Motor neuron (in vitro differentiated cells): ENCODE measurements at regions not wholly inside any gene's neighbourhood (a gene's known extent, or its start where the extent isn't known, plus 50 kb on each side); places are given as distances from the start of the nearest gene placed in this dataset.

Experiments
- ATAC-seq, 8 experiments: fragments of 200-7000 bp; cut with Tn5 transposase; replicated peaks in 6 of 8; 2 replicates each; pipeline ENCODE4 v1.8.0; 2021; ENCODE audit warnings: mild to moderate bottlenecking in 8 of 8, moderate library complexity in 8 of 8
- H3K27ac ChIP-seq, 2 donors: fragments of 250-450 bp; sonication (Bioruptor Pico); 2 replicates each; pipeline ENCODE4 v1.9.0; 2021; ENCODE audit warnings: antibody characterized with exemption in 2 of 2, mild to moderate bottlenecking in 2 of 2, moderate library complexity in 1 of 2
- H3K4me1 ChIP-seq, 2 donors: fragments of 250-450 bp; sonication (Bioruptor Pico); replicated peaks in 1 of 2; 2 replicates each; pipeline ENCODE4 v1.6.1; 2021; ENCODE audit warnings: antibody characterized with exemption in 2 of 2, mild to moderate bottlenecking in 2 of 2, moderate library complexity in 1 of 2
- H3K4me3 ChIP-seq, 5 donors: fragments of 250-450 bp; sonication (Bioruptor Pico); 2 replicates each; pipeline ENCODE4 v1.9.0; 2021; ENCODE audit warnings: antibody characterized with exemption in 5 of 5, mild to moderate bottlenecking in 5 of 5, moderate library complexity in 4 of 5
- WGBS, 10 experiments: fragments of 450-650 bp; shearing (Covaris generic); methylation state at CpG; one replicate each; pipeline ENCODE4 v1.0.0; 2022; 5-methylcytosine and 5-hydroxymethylcytosine counted together
- in situ Hi-C, 9 experiments: fragments of 400-800 bp; cut with MboI; loops; one replicate each; pipeline ENCODE4 v1.15.0; 2021; ENCODE audit warnings: low sequenced_read_pairs in 9 of 9, low pct_unique_long_range_greater_than_20kb in 2 of 9; ENCODE audit not compliant: unreplicated experiment in 9 of 9

- in situ Hi-C loops: loop anchor here in 1 of 9 experiments (25.0 kb wide), 1 partner anchor 337 kb away; no protein-coding TSS in a partner anchor
- Histone ChIP-seq H3K4me1 (no peaks in the 10 kb centered on the region), H3K27ac (no peak overlapping the region), H3K4me3 (no peak overlapping the region)
- ATAC-seq: no peak
- WGBS, 10 experiments: 23 to 100% (median 100%) methylated on average over 1 of the region's 1 CpG; no CpG with 5 or more reads in 3 of the 10 experiments
Observed at GRCh38 chr1:199124351-199124750, 485.5 kb downstream of the PTPRC start.

GRCh38 chr1:199129247-199129646, 490.4 kb downstream of the PTPRC start:
- ATAC-seq: no peak
- no peak overlapping the region for H3K27ac ChIP-seq
- 71 to 100% (median 79%) methylated on average over 1 to 2 of the region's 2 CpGs; no CpG with 5 or more reads in 2 of the 10 experiments for WGBS, 10 experiments
- H3K4me3 ChIP-seq: no peak overlapping the region
- in situ Hi-C loops: no loop called here
- H3K4me1 ChIP-seq: no peaks in the 10 kb centered on the region

- Histone ChIP-seq H3K4me3 (no peak overlapping the region), H3K27ac (no peak overlapping the region), H3K4me1 (no peaks in the 10 kb centered on the region)
- WGBS, 10 experiments: 80 to 100% (median 92%) methylated on average over 1 of the region's 1 CpG; no CpG with 5 or more reads in 5 of the 10 experiments
- in situ Hi-C loops: no loop called here
- no peak for ATAC-seq
Observed at GRCh38 chr1:199132006-199132405, 493.2 kb downstream of the PTPRC start.

- Histone ChIP-seq H3K27ac (no peak overlapping the region), H3K4me1 (no peaks in the 10 kb centered on the region), H3K4me3 (no peak overlapping the region)
- in situ Hi-C loops: no loop called here
- no peak for ATAC-seq
- 8 to 100% (median 86%) methylated on average over 1 to 4 of the region's 4 CpGs; no CpG with 5 or more reads in 3 of the 10 experiments for WGBS, 10 experiments
Observed at GRCh38 chr1:199135901-199136300, 497.1 kb downstream of the PTPRC start.

GRCh38 chr1:199138061-199138460, 499.2 kb downstream of the PTPRC start:
- Histone ChIP-seq H3K4me3 (no peak overlapping the region), H3K27ac (no peak overlapping the region), H3K4me1 (no peaks in the 10 kb centered on the region)
- 78 to 100% (median 91%) methylated on average over 1 of the region's 1 CpG; no CpG with 5 or more reads in 2 of the 10 experiments for WGBS, 10 experiments
- in situ Hi-C loops: no loop called here
- ATAC-seq: no peak

GRCh38 chr1:199149591-199149990, 510.8 kb downstream of the PTPRC start:
- in situ Hi-C loops: no loop called here
- ATAC-seq: no peak
- Histone ChIP-seq H3K4me3 (no peak overlapping the region), H3K27ac (no peak overlapping the region), H3K4me1 (peaks cover 3 to 5% of the 10 kb centered on the region in 2 donors)
- 0 to 100% (median 100%) methylated on average over 1 to 2 of the region's 2 CpGs; no CpG with 5 or more reads in 1 of the 10 experiments for WGBS, 10 experiments

GRCh38 chr1:199150756-199151155, 511.9 kb downstream of the PTPRC start:
- Histone ChIP-seq H3K4me3 (no peak overlapping the region), H3K27ac (no peak overlapping the region), H3K4me1 (peaks cover 3 to 5% of the 10 kb centered on the region in 2 donors)
- whole genome bisulfite sequencing, 10 experiments: 0 to 100% (median 90%) methylated on average over 1 of the region's 1 CpG
- in situ Hi-C loops: no loop called here
- ATAC-seq: no peak

GRCh38 chr1:199151634-199152425, 513.0 kb downstream of the PTPRC start:
- in situ Hi-C loops: no loop called here
- Histone ChIP-seq H3K27ac (no peak overlapping the region), H3K4me3 (no peak overlapping the region), H3K4me1 (peaks cover 3 to 5% of the 10 kb centered on the region in 2 donors)
- ATAC-seq: peak in 3 of 8 experiments; percentile 63 to 86 (median 72)
- WGBS, 10 experiments: 7 to 86% (median 56%) methylated on average over 4 to 6 of the region's 6 CpGs

GRCh38 chr1:199152676-199153075, 513.8 kb downstream of the PTPRC start:
- 0 to 79% (median 61%) methylated on average over 1 to 4 of the region's 4 CpGs for WGBS, 10 experiments
- H3K4me3 ChIP-seq: no peak overlapping the region
- peaks cover 3 to 5% of the 10 kb centered on the region in 2 donors for H3K4me1 ChIP-seq
- ATAC-seq: no peak
- no peak overlapping the region for H3K27ac ChIP-seq
- in situ Hi-C loops: no loop called here

GRCh38 chr1:199155166-199156019, 516.6 kb downstream of the PTPRC start:
- peaks cover 3 to 5% of the 10 kb centered on the region in 2 donors for H3K4me1 ChIP-seq
- no peak overlapping the region for H3K4me3 ChIP-seq
- peak in 3 of 8 experiments; percentile 21 to 31 (median 28) for ATAC-seq
- in situ Hi-C loops: no loop called here
- H3K27ac ChIP-seq: no peak overlapping the region
- 31 to 81% (median 44%) methylated on average over 2 to 3 of the region's 3 CpGs for WGBS, 10 experiments

GRCh38 chr1:199157494-199157893, 518.7 kb downstream of the PTPRC start:
- in situ Hi-C loops: no loop called here
- no peaks in the 10 kb centered on the region for H3K4me1 ChIP-seq
- peak in 1 of 8 experiments; percentile 18 for ATAC-seq
- H3K27ac ChIP-seq: no peak overlapping the region
- H3K4me3 ChIP-seq: no peak overlapping the region

- Histone ChIP-seq H3K27ac (no peak overlapping the region), H3K4me3 (no peak overlapping the region), H3K4me1 (no peaks in the 10 kb centered on the region)
- WGBS, 10 experiments: 0 to 100% (median 83%) methylated on average over 1 of the region's 1 CpG; no CpG with 5 or more reads in 3 of the 10 experiments
- in situ Hi-C loops: no loop called here
- no peak for ATAC-seq
Observed at GRCh38 chr1:199160521-199161318, 521.9 kb downstream of the PTPRC start.

- Histone ChIP-seq H3K4me1 (no peaks in the 10 kb centered on the region), H3K27ac (no peak overlapping the region), H3K4me3 (no peak overlapping the region)
- in situ Hi-C loops: no loop called here
- no peak for ATAC-seq
Observed at GRCh38 chr1:199161319-199161680, 522.5 kb downstream of the PTPRC start.
